Loucy (cell line): ENCODE measurements at regions not wholly inside any gene's neighbourhood (a gene's known extent, or its start where the extent isn't known, plus 50 kb on each side); places are given as distances from the start of the nearest gene placed in this dataset.

Experiments
- H2AFZ ChIP-seq: fragments of 200-600 bp; sonication (generic); 2 replicates; pipeline ENCODE4 v1.6.0; 2016; ENCODE audit warnings: antibody characterized with exemption, mild to moderate bottlenecking, low read length, moderate library complexity
- H3F3A ChIP-seq: fragments of 200-600 bp; 2 replicates; pipeline ENCODE4 v1.6.0; 2016; ENCODE audit warnings: antibody characterized with exemption, low read depth, mild to moderate bottlenecking
- H3K27me3 ChIP-seq: fragments of 200-600 bp; sonication (generic); 2 replicates; pipeline ENCODE4 v1.6.1; 2014; ENCODE audit warnings: low read length, mild to moderate bottlenecking; ENCODE audit not compliant: insufficient read depth, poor library complexity, severe bottlenecking
- H3K36me3 ChIP-seq: fragments of 200-600 bp; sonication (generic); 2 replicates; pipeline ENCODE4 v1.6.1; 2016; ENCODE audit warnings: low read length; ENCODE audit not compliant: insufficient read depth
- H3K4me1 ChIP-seq: fragments of 200-600 bp; sonication (generic); 2 replicates; pipeline ENCODE4 v1.5.1; 2014; ENCODE audit warnings: low read length, mild to moderate bottlenecking; ENCODE audit not compliant: insufficient read depth, poor library complexity, severe bottlenecking
- H3K4me2 ChIP-seq: fragments of 200-600 bp; sonication (generic); 2 replicates; pipeline ENCODE4 v1.6.0; 2014; ENCODE audit warnings: antibody characterized with exemption, low read length, low read depth, mild to moderate bottlenecking; ENCODE audit not compliant: poor library complexity, severe bottlenecking
- H3K4me3 ChIP-seq: fragments of 200-600 bp; sonication (generic); 2 replicates; pipeline ENCODE4 v1.5.1; 2014; ENCODE audit warnings: low read length, mild to moderate bottlenecking, mixed read lengths; ENCODE audit not compliant: poor library complexity, severe bottlenecking
- H3K79me2 ChIP-seq: fragments of 200-600 bp; sonication (generic); 2 replicates; pipeline ENCODE4 v1.6.1; 2014; ENCODE audit warnings: low read length; ENCODE audit not compliant: insufficient read depth
- H3K9ac ChIP-seq: fragments of 200-600 bp; sonication (generic); 2 replicates; pipeline ENCODE4 v1.6.0; 2014; ENCODE audit warnings: mild to moderate bottlenecking, low read depth, low read length, moderate library complexity; ENCODE audit not compliant: poor library complexity, severe bottlenecking
- H3K9me2 ChIP-seq: fragments of 200-600 bp; sonication (generic); replicated peaks from 2 replicates; pipeline ENCODE4 v1.6.1; 2016; ENCODE audit warnings: low read depth, low read length, mixed read lengths
- H3K9me3 ChIP-seq: fragments of 200-600 bp; sonication (generic); 2 replicates; pipeline ENCODE4 v1.6.1; 2014; ENCODE audit warnings: mild to moderate bottlenecking, antibody characterized with exemption, low read length, low read depth; ENCODE audit not compliant: insufficient read depth
- H4K20me1 ChIP-seq: fragments of 200-600 bp; sonication (generic); 2 replicates; pipeline ENCODE4 v1.6.0; 2014; ENCODE audit warnings: antibody characterized with exemption, low read length, mild to moderate bottlenecking; ENCODE audit not compliant: insufficient read depth, poor library complexity, severe bottlenecking
- EZH2phosphoT487 ChIP-seq: fragments of 200-600 bp; IDR thresholded peaks from 2 replicates; pipeline ENCODE4 v1.6.1; 2018; ENCODE audit warnings: antibody characterized with exemption, mild to moderate bottlenecking, moderate library complexity, borderline replicate concordance
- TF ChIP-seq, protein P1 (sequence below): fragments of 200-600 bp; sonication (generic); conservative IDR thresholded peaks from 2 replicates; pipeline ENCODE4 v1.5.1; 2014; ENCODE audit warnings: mild to moderate bottlenecking, antibody characterized with exemption, low read length

DNA sequence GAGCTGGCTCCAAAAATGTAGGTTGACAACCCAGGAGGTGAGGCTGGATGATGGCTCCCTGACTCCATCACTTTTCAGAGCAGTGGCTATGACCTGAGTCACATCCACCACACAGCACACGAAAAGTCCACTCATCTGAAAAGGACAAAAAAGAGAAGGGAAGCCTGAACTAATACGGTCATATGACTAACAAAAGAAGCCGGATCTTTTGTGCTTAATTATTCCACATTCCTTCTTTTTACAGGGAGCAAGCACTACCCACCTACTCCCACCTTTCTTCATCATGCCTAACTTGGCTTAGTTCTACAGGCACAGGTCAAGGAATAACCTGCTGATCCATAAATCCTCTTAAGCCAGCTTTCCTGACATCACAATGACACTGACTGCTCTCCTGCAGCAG lies 601.3 kb upstream of the MIR17HG start:
- TF ChIP-seq EZH2phosphoT487 = no peak
- TF ChIP-seq, protein P1, sequence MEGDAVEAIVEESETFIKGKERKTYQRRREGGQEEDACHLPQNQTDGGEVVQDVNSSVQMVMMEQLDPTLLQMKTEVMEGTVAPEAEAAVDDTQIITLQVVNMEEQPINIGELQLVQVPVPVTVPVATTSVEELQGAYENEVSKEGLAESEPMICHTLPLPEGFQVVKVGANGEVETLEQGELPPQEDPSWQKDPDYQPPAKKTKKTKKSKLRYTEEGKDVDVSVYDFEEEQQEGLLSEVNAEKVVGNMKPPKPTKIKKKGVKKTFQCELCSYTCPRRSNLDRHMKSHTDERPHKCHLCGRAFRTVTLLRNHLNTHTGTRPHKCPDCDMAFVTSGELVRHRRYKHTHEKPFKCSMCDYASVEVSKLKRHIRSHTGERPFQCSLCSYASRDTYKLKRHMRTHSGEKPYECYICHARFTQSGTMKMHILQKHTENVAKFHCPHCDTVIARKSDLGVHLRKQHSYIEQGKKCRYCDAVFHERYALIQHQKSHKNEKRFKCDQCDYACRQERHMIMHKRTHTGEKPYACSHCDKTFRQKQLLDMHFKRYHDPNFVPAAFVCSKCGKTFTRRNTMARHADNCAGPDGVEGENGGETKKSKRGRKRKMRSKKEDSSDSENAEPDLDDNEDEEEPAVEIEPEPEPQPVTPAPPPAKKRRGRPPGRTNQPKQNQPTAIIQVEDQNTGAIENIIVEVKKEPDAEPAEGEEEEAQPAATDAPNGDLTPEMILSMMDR = no peak
- H2AFZ ChIP-seq = no peak overlapping the region
- no peaks in the 10 kb centered on the region for H3K9me2 ChIP-seq
- no peaks in the 10 kb centered on the region for H3F3A ChIP-seq
- H3K27me3 ChIP-seq = no peaks in the 10 kb centered on the region
- H3K4me1 ChIP-seq = no peaks in the 10 kb centered on the region
- no peaks in the 10 kb centered on the region for H3K79me2 ChIP-seq
- H3K9me3 ChIP-seq = no peaks in the 10 kb centered on the region
- H3K4me2 ChIP-seq = no peak overlapping the region
- no peaks in the 10 kb centered on the region for H4K20me1 ChIP-seq
- H3K9ac ChIP-seq = no peak overlapping the region
- H3K4me3 ChIP-seq = no peak overlapping the region
- H3K36me3 ChIP-seq = no peaks in the 10 kb centered on the region

DNA sequence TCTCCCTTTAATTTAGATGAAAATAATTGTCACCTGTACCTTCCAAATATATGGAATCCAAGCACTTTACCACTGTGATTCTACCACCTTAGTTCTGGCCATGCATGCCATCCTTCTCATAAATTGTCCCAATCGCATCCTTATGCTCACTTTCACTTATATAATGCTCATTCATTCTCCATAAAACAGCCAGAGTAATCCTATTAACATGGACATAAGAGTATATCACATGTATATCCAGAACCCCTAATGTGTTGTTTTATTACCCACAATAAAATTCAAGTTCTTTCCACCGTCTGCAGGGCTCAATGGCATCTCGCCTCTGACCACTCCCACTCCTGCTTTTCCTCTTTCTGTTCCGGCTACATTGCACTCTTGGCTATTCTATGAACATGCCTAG lies 597.5 kb upstream of the MIR17HG start:
- Histone ChIP-seq H4K20me1 (no peaks in the 10 kb centered on the region), H3K4me2 (no peak overlapping the region), H3K9ac (no peak overlapping the region), H3K4me3 (no peak overlapping the region), H2AFZ (no peak overlapping the region), H3K9me3 (no peaks in the 10 kb centered on the region), H3K27me3 (no peaks in the 10 kb centered on the region), H3F3A (no peaks in the 10 kb centered on the region), H3K36me3 (no peaks in the 10 kb centered on the region), H3K9me2 (no peaks in the 10 kb centered on the region), H3K79me2 (no peaks in the 10 kb centered on the region), H3K4me1 (no peaks in the 10 kb centered on the region)
- TF ChIP-seq EZH2phosphoT487 = no peak
- TF ChIP-seq, protein P1 = no peak

DNA sequence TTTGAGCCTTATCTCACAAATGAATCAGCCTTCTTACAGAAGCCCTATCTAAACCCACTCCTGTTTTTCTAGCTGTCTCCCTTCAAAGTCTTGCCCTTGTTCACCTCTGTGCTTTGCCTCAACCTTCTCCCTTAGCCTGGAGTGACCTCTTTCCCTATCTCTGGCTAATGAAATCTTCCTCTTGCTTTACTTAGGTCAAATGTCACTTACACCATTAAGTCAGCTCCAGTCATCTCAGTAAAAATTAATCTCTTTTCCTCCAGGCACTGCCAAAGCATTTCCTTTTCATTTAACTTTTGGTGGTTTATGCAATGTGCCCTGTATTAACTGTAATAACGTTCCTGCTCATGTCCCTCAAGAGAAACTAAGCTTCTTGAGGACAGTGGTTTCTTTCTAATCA lies 596.5 kb upstream of the MIR17HG start:
- H2AFZ ChIP-seq = no peak overlapping the region
- H3K79me2 ChIP-seq = no peaks in the 10 kb centered on the region
- no peak for TF ChIP-seq EZH2phosphoT487
- TF ChIP-seq, protein P1 = no peak
- H3K4me2 ChIP-seq = no peak overlapping the region
- H3K9ac ChIP-seq = no peak overlapping the region
- H3K36me3 ChIP-seq = no peaks in the 10 kb centered on the region
- no peaks in the 10 kb centered on the region for H3F3A ChIP-seq
- H3K4me3 ChIP-seq = no peak overlapping the region
- H3K27me3 ChIP-seq = no peaks in the 10 kb centered on the region
- no peaks in the 10 kb centered on the region for H3K4me1 ChIP-seq
- H3K9me2 ChIP-seq = no peaks in the 10 kb centered on the region
- no peaks in the 10 kb centered on the region for H4K20me1 ChIP-seq
- no peaks in the 10 kb centered on the region for H3K9me3 ChIP-seq
